Stimulated activated CD8-positive, alpha-beta memory T cell treated with anti-CD3 and anti-CD28 coated beads, Interleukin-12 subunit alpha, Interleukin-12 subunit beta, amount 100 ng/mL, for 24 hours (primary cell): ENCODE measurements at regions not wholly inside any gene's neighbourhood (a gene's known extent, or its start where the extent isn't known, plus 50 kb on each side); places are given as distances from the start of the nearest gene placed in this dataset.

Experiments
- DNase-seq: peaks from one replicate; pipeline ENCODE4 v3.0.0-alpha.2; 2020; ENCODE audit errors: extremely low read depth

- no peak for DNase-seq
These were observed 238.7 kb upstream of the SNX7 start for GRCh38 chr1:98422816-98423215.

GRCh38 chr1:98421085-98421435 lies 240.5 kb upstream of the SNX7 start:
- DNase-seq, result no peak

- no peak for DNase-seq
These were observed 241.0 kb upstream of the SNX7 start for GRCh38 chr1:98420376-98421084.

DNA sequence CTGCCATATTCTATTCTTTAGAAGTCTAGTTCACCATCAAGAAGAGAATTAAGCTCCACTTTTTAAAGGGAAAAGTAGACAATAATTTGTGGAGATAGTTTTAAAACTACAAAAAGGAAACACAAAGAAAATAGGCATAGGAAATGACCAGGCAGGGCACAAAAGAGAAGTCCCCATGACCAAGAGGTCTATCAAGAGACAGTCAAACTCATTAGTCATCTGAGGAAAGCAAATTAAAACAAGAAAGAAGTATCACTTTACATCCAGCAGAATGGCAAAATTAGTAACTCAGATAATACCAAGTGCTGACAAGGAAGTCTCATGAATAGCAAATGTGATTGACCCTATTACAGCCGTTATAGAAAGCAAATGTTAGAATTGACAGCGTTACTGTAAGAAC lies 243.7 kb upstream of the SNX7 start:
- no peak for DNase-seq

- no peak for DNase-seq
These were observed 251.4 kb upstream of the SNX7 start for GRCh38 chr1:98410082-98410481.

GRCh38 chr1:98406352-98407088 lies 255.0 kb upstream of the SNX7 start:
- no peak for DNase-seq

DNA sequence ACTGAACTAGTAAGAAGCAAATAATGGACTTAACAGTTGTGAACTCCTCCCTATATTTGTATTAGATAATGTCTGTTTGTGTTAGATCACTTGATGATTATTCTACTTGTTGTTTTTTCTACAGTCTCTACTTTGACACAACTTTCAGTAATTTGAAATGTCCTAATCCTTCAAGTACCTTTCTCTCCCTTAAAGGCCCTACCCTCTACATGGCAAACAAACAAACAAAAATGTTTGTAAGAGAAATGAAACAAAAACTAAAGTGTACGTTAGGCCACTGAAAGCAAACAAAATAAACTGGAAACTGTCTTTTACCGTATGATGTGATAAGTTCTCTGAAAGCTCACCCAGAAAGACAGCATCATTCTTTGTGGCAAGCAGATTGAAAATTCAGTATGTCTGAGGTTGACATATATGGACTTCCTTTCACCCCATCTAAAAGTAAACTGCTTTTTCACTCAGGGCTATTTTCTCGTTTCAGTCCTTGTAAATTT lies 255.9 kb upstream of the SNX7 start:
- no peak for DNase-seq

GRCh38 chr1:98404866-98405265 lies 256.7 kb upstream of the SNX7 start:
- no peak for DNase-seq

- no peak for DNase-seq
These were observed 257.5 kb upstream of the SNX7 start for GRCh38 chr1:98403963-98404480.

DNA sequence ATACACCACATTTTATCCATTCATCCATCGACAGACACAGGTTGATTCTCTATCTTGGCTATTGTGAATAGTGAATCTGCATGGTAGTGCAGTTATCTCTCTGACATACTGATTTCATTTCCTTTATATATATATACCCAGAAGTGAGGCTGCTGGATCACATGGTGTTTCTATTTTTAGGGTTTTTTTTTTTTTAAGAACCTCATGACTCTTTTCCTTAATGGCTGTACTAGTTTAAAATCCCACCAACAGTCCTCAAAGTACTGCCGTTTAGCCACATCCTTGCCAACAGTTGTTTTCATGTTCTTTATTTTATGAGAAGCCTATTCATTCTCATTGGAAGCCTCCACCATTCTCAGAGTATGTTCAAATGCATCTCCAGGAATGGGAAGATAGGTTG lies 258.7 kb upstream of the SNX7 start:
- no peak for DNase-seq

DNA sequence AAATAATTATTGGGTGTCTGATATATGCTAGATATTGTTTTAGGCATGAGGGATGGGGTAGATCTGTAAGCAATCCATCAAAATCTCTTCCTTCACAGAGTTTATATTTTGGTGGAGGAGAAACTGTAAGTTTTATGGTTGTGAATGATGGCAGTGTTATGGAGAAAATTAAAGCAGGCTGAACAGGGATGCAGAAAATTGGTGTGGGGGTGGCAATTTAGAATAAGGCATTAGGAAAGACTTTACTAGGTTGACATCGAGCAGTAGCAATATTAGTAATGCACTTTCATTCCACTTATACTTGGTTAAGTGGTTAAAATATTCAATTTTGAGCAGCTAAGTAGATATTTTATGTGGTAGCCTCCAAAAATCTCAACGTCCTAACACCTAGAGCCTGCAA lies 261.1 kb upstream of the SNX7 start:
- DNase-seq, result no peak

DNA sequence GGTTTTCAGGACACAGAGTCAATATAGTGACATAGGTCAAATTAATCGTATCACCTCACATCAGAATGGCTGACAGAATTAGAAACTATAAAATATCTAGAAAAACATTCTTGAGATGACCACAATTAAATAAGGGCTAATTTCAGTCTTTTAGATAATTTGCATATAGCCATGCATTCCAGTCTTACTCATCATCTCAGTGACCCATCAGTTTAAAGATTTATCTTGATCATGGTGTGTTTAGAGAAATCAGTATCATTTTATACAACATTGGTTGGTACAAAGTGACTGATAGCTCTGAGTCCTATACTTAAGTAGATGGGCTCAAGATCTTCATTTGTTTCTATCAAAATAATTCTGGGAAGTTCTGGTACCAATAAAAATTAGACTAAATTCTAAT lies 262.3 kb upstream of the SNX7 start:
- no peak for DNase-seq

DNA sequence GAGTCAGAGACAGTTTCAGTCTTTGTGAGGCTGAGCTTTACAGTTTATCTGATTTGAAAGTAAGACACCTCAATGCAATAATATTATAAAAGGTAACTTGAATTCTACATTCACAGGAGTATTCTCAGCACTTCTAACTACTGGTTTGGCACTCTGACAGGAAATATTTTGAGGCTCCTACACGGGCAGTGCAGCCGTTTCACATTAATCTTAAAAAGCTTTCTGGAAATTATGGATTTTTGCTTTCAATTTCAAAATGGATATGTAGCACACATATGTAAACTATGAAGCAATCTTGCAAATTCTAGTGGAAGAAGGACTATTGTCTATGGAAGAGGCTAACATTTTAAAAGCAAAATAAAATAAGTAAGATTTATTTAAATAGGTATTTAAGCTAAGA lies 262.9 kb upstream of the SNX7 start:
- no peak for DNase-seq

- DNase-seq, result no peak
These were observed 263.4 kb upstream of the SNX7 start for GRCh38 chr1:98398092-98398491.

DNA sequence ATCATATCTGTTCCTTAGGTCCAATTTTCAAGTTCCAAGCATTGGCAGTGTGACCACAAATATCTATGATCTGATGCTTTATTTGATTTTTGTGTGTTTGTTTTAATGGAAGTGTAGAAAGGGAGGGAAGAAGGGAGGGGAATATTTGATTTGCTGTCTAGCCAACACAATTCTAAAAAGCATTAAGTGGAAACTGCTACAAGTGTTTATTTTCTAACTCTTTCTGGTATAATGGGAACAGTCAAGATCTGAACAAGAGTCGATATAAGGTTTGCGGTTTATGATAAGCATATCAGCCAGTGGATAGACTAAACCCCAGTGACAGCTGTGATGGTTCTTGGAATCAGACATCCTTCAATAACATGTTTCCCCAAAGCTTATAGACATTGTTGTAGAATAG lies 267.8 kb upstream of the SNX7 start:
- no peak for DNase-seq

DNA sequence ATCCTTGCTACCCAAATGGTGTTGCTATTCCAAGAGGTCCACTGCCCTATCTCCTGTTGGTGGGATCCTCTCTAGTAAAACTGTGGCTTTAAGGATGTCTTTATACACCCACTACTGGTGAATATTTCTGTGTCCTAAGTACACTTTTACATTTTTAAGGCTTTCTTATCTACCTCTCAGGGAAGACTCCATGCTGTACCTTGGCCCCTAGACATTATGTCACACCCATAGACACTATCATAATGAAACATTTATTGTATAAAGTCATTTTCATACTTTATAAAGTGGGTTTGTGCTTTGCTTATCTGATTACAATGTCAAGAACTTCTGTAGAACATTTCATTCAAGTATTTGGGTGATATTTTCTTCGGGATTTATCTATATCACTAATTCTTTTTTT lies 270.3 kb upstream of the SNX7 start:
- no peak for DNase-seq

DNA sequence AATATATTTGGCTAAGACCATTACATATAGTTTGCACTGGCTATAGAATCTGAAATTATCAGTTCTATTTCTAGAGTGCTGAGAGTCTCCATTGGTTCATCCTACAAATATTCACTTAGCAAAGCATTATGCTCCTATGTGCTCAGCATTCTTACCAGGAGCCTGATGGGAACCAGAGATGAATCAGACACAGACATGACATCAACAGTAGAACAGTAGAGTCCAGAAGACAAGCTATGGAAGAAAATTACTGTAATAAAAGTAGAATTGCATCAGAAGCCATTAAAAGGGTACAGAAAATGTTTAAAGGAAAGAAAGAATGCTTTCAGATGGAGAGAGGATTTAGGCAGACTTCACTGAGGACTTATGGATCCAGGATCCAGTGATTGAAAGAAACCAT lies 271.7 kb upstream of the SNX7 start:
- no peak for DNase-seq

DNA sequence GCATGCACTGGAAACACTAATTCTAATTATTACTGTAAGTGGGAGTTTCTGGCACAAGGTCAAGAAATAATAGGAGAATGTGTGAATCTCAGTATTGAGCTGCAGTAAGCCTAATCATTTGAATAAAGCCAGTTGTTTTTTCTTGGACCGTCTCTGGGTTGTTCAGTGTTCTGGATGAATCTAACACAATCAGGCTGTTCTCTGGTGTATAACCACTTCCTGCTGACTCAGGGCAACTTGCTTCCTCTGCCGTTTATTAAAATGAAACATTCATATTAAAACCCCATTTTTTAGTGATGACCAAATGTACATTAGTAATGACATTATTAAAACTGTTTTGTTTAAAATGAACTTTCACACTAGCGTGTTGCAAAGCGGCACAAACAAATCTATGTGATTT lies 273.1 kb upstream of the SNX7 start:
- DNase-seq, result no peak

DNA sequence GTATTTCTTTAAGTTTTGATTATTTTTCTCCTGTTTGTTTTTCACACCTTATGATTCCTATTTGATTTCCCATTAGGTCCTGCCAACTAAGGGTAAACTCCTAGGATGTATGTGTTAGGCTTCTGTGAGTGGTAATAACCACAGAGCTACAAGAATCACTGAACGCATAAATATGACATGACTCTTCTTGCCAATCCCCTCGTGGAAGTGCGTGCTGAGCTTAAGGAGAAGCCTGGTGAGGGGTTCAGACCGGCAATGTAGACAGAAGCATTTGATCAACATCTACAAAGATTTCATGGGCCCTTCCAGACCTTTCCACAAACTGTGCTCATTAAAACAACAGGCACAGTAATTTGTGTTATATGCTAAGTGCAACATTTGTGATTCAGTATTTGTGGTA lies 273.8 kb upstream of the SNX7 start:
- DNase-seq, result no peak

- DNase-seq, result no peak
These were observed 274.7 kb upstream of the SNX7 start for GRCh38 chr1:98386675-98387440.

- no peak for DNase-seq
These were observed 275.9 kb upstream of the SNX7 start for GRCh38 chr1:98385652-98386051.

DNA sequence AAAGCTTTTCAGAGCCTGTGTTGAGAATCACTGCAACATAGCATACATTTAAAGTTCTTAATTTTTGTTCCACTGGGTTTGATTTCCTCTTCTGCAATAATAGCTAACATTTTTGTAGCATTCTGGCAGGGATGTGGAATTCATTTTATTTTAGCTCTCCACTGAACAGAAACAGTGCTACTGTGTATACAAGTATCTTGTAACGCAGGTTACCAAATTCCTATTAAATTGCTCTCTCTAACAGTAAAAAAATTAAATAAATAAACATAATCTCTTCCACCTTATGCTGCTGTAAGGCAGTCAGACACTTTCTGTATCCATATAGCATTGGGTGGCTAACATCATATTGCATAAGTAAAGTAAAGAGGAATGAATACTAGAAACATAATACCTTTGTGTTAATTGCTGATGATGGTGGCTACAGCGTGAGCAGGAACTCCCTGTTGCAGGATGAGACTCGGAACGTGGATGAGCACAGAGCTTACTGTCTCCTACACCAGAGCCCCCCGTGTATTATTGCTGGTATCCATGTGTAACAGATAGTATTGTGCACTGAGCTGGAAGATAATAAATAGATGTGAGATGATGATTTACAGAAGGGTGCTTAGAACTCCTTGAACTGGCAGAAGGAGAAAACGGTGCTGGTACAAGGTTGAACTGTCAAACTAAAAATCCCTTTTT lies 276.9 kb upstream of the SNX7 start:
- no peak for DNase-seq
